Panc1 (cell line): ENCODE measurements at regions not wholly inside any gene's neighbourhood (a gene's known extent, or its start where the extent isn't known, plus 50 kb on each side); places are given as distances from the start of the nearest gene placed in this dataset.

Source experiments
- ATAC-seq: fragments of 200-7000 bp; cut with Tn5 transposase; 2 replicates; pipeline ENCODE4 v1.9.1; 2020; ENCODE audit warnings: mild to moderate bottlenecking, moderate library complexity
- BruUV-seq: library from RNA; stranded (reverse); fragments of 400-500 nt; replicated peaks from 2 replicates; lab custom pipeline; 2021; lab: Mats Ljungman, UMichigan
- CTCF ChIA-PET: fragments of 300-600 bp; sonication (Branson Sonifier 250); formaldehyde crosslinking; loops from one replicate; lab custom pipeline; 2022; ENCODE audit warnings: antibody characterized with exemption; lab: Charles Lee
- POLR2A ChIA-PET: fragments of 300-600 bp; sonication (Branson Sonifier 250); formaldehyde crosslinking; loops from one replicate; lab custom pipeline; 2022; ENCODE audit warnings: antibody characterized with exemption; lab: Charles Lee
- DNase-seq: peaks from one replicate; pipeline ENCODE4 v3.0.0-alpha.2; 2010; ENCODE audit warnings: low read depth, low spot score
- H3K27ac ChIP-seq: 2 replicates; pipeline ENCODE4 v1.5.1; 2011; ENCODE audit warnings: mild to moderate bottlenecking, low read length, inconsistent platforms
- H3K27me3 ChIP-seq: fragments of 200-500 bp; sonication (Bioruptor generic); 2 replicates; pipeline ENCODE4 v1.6.0; 2014; ENCODE audit warnings: low read length, inconsistent platforms; ENCODE audit not compliant: control insufficient read depth, insufficient read depth
- H3K36me3 ChIP-seq: fragments of 200-500 bp; sonication (Bioruptor generic); 2 replicates; pipeline ENCODE4 v1.5.1; 2014; ENCODE audit warnings: inconsistent platforms, mild to moderate bottlenecking, low read length, moderate library complexity; ENCODE audit not compliant: control insufficient read depth, insufficient read depth
- H3K4me1 ChIP-seq: 2 replicates; pipeline ENCODE4 v1.5.1; 2011; ENCODE audit warnings: inconsistent platforms, mild to moderate bottlenecking, low read length, moderate library complexity; ENCODE audit not compliant: control insufficient read depth, insufficient read depth
- H3K4me3 ChIP-seq, 2 experiments: 2 replicates each; pipeline ENCODE4 v1.5.1; 2011 to 2012; ENCODE audit warnings: low read depth in 2 of 2, low read length in 2 of 2, mild to moderate bottlenecking in 2 of 2, inconsistent platforms in 1 of 2, moderate library complexity in 1 of 2
- H3K9me3 ChIP-seq: fragments of 200-500 bp; sonication (Bioruptor generic); 2 replicates; pipeline ENCODE4 v1.5.1; 2014; ENCODE audit warnings: low read depth, mild to moderate bottlenecking, inconsistent platforms, low read length, moderate library complexity; ENCODE audit not compliant: control insufficient read depth, insufficient read depth
- POLR2AphosphoS5 ChIP-seq: IDR thresholded peaks from 2 replicates; pipeline ENCODE4 v1.6.1; 2012; ENCODE audit warnings: mild to moderate bottlenecking, low read depth, low read length, moderate library complexity
- REST ChIP-seq, 2 experiments: IDR thresholded peaks; 2 replicates each; pipeline ENCODE4 v1.6.1; 2011 to 2012; ENCODE audit warnings: low read depth in 2 of 2, control low read depth in 1 of 2, low read length in 1 of 2, mild to moderate bottlenecking in 1 of 2, moderate library complexity in 1 of 2; ENCODE audit not compliant: insufficient read depth in 1 of 2
- SIN3A ChIP-seq: IDR thresholded peaks from 2 replicates; pipeline ENCODE4 v1.6.1; 2012; ENCODE audit warnings: low read depth, mild to moderate bottlenecking, low read length, moderate library complexity, borderline replicate concordance; ENCODE audit not compliant: insufficient read depth
- TCF7L2 ChIP-seq: IDR thresholded peaks from 2 replicates; pipeline ENCODE4 v1.6.1; 2011; ENCODE audit warnings: mild to moderate bottlenecking, low read depth, low read length, inconsistent platforms
- in situ Hi-C: cut with HindIII; loops from 2 replicates; pipeline ENCODE4 v1.10.0; 2016; ENCODE audit warnings: low sequenced_read_pairs, low pct_unique_long_range_greater_than_20kb
- intact Hi-C: fragments of 100-400 bp; cut with micrococcal nuclease; formaldehyde crosslinking; loops from one replicate; pipeline ENCODE4 v1.10.0; 2022; ENCODE audit not compliant: unreplicated experiment
- TF ChIP-seq, protein P1 (sequence below): fragments of 450-650 bp; IDR thresholded peaks from 2 replicates; pipeline ENCODE4 v1.5.1; 2017; ENCODE audit warnings: mild to moderate bottlenecking

GRCh38 chr6:18997375-18997826 is 610.3 kb downstream of the RNF144B start:
- no peaks in the 10 kb centered on the region for H3K9me3 ChIP-seq
- in situ Hi-C loops (no loop called here), intact Hi-C loops (loop anchor here (10.0 kb wide), 1 partner anchor 1057 kb away; no protein-coding TSS in a partner anchor)
- no peak overlapping the region for H3K27ac ChIP-seq
- H3K36me3 ChIP-seq: no peaks in the 10 kb centered on the region
- peak; percentile 88 for ATAC-seq
- ChIA-PET CTCF (no interaction called here), POLR2A (no interaction called here)
- no peaks in the 10 kb centered on the region for H3K4me1 ChIP-seq
- no peak for TF ChIP-seq REST (IDR thresholded peaks at IDR 0.05; ENCODE audit: insufficient read depth in 1 of 2, low read depth in 2 of 2, low read length in 1 of 2)
- TF ChIP-seq, protein P1, sequence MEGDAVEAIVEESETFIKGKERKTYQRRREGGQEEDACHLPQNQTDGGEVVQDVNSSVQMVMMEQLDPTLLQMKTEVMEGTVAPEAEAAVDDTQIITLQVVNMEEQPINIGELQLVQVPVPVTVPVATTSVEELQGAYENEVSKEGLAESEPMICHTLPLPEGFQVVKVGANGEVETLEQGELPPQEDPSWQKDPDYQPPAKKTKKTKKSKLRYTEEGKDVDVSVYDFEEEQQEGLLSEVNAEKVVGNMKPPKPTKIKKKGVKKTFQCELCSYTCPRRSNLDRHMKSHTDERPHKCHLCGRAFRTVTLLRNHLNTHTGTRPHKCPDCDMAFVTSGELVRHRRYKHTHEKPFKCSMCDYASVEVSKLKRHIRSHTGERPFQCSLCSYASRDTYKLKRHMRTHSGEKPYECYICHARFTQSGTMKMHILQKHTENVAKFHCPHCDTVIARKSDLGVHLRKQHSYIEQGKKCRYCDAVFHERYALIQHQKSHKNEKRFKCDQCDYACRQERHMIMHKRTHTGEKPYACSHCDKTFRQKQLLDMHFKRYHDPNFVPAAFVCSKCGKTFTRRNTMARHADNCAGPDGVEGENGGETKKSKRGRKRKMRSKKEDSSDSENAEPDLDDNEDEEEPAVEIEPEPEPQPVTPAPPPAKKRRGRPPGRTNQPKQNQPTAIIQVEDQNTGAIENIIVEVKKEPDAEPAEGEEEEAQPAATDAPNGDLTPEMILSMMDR: peak; percentile 76
- TF ChIP-seq SIN3A: no peak
- no TSS peak for BruUV-seq
- H3K4me3 ChIP-seq: no peak overlapping the region
- no peaks in the 10 kb centered on the region for H3K27me3 ChIP-seq
- DNase-seq: peak; percentile 15

GRCh38 chr6:19002976-19003560 is 615.9 kb downstream of the RNF144B start:
- H3K27me3 ChIP-seq: no peaks in the 10 kb centered on the region
- TF ChIP-seq TCF7L2 (no peak), SIN3A (no peak), REST (IDR thresholded peaks at IDR 0.05; ENCODE audit: insufficient read depth in 1 of 2, low read depth in 2 of 2, low read length in 1 of 2) (no peak), POLR2AphosphoS5 (no peak)
- TF ChIP-seq, protein P1: no peak

More at GRCh38 chr6:19002976-19003560, 615.9 kb downstream of the RNF144B start:
- in situ Hi-C loops: no loop called here
- ChIA-PET CTCF (no interaction called here), POLR2A (no interaction called here)
- no peak overlapping the region for H3K4me3 ChIP-seq
- no peak overlapping the region for H3K27ac ChIP-seq
- no TSS peak for BruUV-seq
- no peaks in the 10 kb centered on the region for H3K36me3 ChIP-seq
- intact Hi-C loops: no loop called here
- ATAC-seq (no peak), DNase-seq (no peak)
- no peaks in the 10 kb centered on the region for H3K4me1 ChIP-seq
- no peaks in the 10 kb centered on the region for H3K9me3 ChIP-seq
